ENCODE measurements at regions not wholly inside any gene's neighbourhood (a gene's known extent, or its start where the extent isn't known, plus 50 kb on each side); places are given as distances from the start of the nearest gene placed in this dataset.
A peak's percentile ranks its signal among the peaks of the same experiment; 100 is the strongest.

- no peak for DNase-seq (ENCODE audit: low read depth, low spot score)
These were observed 171.9 kb downstream of the FOXO1 start for GRCh38 chr13:40494513-40494912.

- DNase-seq (ENCODE audit: low read depth, low spot score) = no peak
These were observed 171.4 kb downstream of the FOXO1 start for GRCh38 chr13:40494946-40495620.

- DNase-seq (ENCODE audit: low read depth, low spot score) = no peak
These were observed 170.8 kb downstream of the FOXO1 start for GRCh38 chr13:40495621-40496001.

DNA sequence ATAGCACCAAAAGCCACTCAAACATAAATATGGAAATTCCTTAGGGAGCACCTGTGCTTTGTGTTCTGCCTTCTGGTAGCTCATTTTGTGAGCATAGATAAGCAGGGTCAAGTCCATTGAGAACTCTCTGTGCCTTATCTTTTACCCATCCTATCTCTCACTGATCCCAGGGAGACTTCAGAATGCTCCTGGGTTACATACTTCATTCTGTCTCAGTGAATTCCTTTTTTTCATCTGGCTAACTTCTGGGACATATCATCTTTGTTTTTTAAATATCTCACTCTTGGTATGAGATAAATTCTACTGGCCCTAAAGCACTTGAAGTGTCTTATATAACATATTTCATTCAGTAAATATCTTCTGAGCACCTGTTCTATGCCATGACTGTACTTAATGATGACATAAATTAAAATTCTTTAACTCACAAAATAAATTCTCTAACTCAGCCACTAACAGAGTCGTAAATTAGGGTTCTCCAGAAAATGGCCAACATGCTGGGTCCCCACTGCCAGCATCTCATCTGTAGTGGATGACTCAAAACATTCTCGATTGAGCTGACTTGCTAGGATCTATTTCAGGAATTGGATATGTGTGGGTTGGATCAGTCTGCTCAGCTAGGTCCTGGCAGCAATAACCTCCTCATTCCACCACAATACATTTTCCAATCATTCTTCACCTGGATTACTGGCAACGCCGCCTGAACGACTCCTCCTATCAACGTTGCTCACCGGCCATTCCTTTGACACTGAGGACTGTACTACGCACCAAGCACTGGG lies 170.2 kb downstream of the FOXO1 start:
- DNase-seq (ENCODE audit: low read depth, low spot score) = no peak

DNA sequence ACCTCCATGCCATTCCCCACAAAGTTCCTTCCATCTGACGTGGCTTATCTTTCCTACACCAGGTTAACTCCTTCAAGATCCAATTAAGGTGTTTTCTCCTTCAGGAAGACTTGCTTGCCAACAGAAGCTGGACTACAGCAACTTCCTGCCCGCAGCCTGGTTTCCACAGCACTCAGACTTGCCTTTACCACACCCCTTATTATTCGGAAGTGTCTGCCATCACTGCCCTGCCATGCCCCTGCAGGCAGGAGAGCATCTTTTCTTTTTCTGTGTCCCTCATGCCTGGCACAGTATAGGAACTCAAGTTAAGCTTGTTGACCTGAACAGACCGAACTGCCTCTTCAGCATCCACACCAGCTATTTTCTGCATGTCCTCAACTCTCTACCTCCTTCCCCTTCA lies 168.0 kb downstream of the FOXO1 start:
- DNase-seq (ENCODE audit: low read depth, low spot score) = no peak

GRCh38 chr13:40502236-40502635 lies 164.2 kb downstream of the FOXO1 start:
- DNase-seq (ENCODE audit: low read depth, low spot score) = no peak

- DNase-seq (ENCODE audit: low read depth, low spot score) = no peak
These were observed 163.4 kb downstream of the FOXO1 start for GRCh38 chr13:40503011-40503410.

GRCh38 chr13:40503966-40504591 lies 162.4 kb downstream of the FOXO1 start:
- peak; percentile 20 for DNase-seq (ENCODE audit: low read depth, low spot score)

DNA sequence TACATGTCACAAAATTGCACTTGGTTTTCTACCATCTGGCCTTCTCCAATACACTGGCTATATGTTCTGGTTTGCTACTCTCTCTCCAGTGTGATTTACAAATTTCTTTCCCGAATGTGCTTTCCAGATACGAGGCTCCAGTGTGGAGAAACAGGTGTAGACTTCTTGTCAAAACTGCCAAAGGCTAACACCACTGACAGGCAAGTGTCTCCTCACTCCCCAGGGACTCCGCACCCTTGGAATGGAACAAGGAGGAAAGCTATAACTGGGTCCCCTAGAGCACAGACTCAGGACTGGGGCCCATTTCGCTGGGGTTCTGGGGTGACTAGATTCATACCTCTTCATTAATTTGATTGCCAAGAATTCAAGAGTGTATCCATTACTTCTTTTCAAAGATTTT lies 161.8 kb downstream of the FOXO1 start:
- no peak for DNase-seq (ENCODE audit: low read depth, low spot score)

GRCh38 chr13:40505196-40505595 lies 161.2 kb downstream of the FOXO1 start:
- DNase-seq (ENCODE audit: low read depth, low spot score) = no peak

All from brain pericyte (primary cell).